K562 (cell line): ENCODE measurements at regions not wholly inside any gene's neighbourhood (a gene's known extent, or its start where the extent isn't known, plus 50 kb on each side); places are given as distances from the start of the nearest gene placed in this dataset.

Source experiments
- FUS ChIP-seq: fragments of 200-400 bp; formaldehyde crosslinking; optimal IDR thresholded peaks from 2 replicates; pipeline ENCODE3; 2017; ENCODE audit warnings: low read depth, low read length
- HNRNPH1 ChIP-seq: fragments of 200-400 bp; formaldehyde crosslinking; optimal IDR thresholded peaks from 2 replicates; pipeline ENCODE3; 2017; ENCODE audit warnings: low read depth, mild to moderate bottlenecking, low read length, moderate library complexity
- KLF1 ChIP-seq: fragments of 450-650 bp; IDR thresholded peaks from 2 replicates; pipeline ENCODE4 v1.6.1; 2016; ENCODE audit warnings: missing genetic modification characterization, missing compliant biosample characterization
- RBM22 ChIP-seq: fragments of 200-400 bp; formaldehyde crosslinking; IDR thresholded peaks from 2 replicates; pipeline ENCODE4 v1.6.1; 2018; ENCODE audit warnings: low read length, low read depth; ENCODE audit not compliant: poor library complexity, severe bottlenecking
- SRSF7 ChIP-seq: fragments of 200-400 bp; formaldehyde crosslinking; optimal IDR thresholded peaks from 2 replicates; pipeline ENCODE3; 2017; ENCODE audit warnings: mild to moderate bottlenecking, low read depth, low read length
- ZFP30 ChIP-seq: fragments of 250-450 bp; sonication (Bioruptor Pico); IDR thresholded peaks from 2 replicates; pipeline ENCODE4 v1.8.0; 2022; ENCODE audit warnings: moderate library complexity, mild to moderate bottlenecking, inconsistent platforms, borderline replicate concordance
- TF ChIP-seq, protein P1 (sequence below), 2 experiments: fragments of 450-650 bp; formaldehyde crosslinking in 1 of 2; IDR thresholded peaks; 2 replicates each; pipeline versions ENCODE4 v1.4.0 to v1.6.1; 2014 to 2020; ENCODE audit warnings: mild to moderate bottlenecking in 2 of 2, borderline replicate concordance in 1 of 2, low read depth in 1 of 2
- TF ChIP-seq, protein P2 (sequence below): fragments of 450-650 bp; IDR thresholded peaks from 2 replicates; pipeline ENCODE4 v1.6.1; 2016; ENCODE audit warnings: borderline replicate concordance
- TF ChIP-seq, protein P3 (sequence below): sonication (generic); formaldehyde crosslinking; IDR thresholded peaks from 2 replicates; pipeline ENCODE4 v1.8.1; 2023; ENCODE audit warnings: mild to moderate bottlenecking, missing genetic modification reagents
- TF ChIP-seq, protein P4 (sequence below), 2 experiments: fragments of 450-650 bp; IDR thresholded peaks; 2 replicates each; pipeline ENCODE4 v1.6.1; 2016
- TF ChIP-seq, protein P5 (sequence below): fragments of 450-650 bp; formaldehyde crosslinking; IDR thresholded peaks from 2 replicates; pipeline ENCODE4 v1.4.0; 2022; ENCODE audit warnings: missing genetic modification characterization

DNA sequence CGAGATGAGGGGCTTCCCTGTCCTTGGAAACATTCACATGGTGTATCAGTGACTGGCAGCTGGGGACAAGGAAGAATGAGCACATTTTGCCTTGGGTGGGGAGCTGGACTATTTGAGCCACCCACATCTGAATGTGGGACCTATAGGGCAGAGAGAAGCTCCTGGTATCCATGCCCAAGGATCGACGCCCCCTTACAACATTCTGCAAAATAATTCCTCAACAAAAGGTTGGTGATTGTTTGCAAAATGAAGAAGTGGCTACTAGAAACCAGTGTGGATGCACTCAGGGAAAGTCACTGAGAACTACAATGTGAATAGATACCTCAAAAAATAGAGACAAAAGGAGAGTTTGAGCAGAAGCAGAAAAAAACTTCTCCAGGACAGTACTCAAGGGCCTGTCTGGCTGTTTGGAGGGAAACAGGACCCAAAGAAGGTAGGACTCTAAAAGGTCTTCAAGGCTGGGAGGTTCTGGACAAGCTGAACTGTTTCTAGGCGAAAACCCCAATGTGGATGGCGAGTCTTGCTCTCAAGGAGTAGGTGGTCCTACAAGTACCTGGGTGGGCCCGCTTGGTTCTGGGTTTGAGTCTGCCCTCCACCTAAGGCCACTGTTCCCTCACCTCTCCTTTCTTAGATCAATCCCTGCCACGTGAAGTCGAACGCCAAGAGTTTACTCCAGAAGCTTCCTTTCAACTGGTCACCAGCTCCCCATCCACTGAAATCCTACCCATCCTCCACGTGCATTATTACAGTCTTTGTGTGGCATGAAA lies 125.0 kb upstream of the ZNF746 start (continued):
- TF ChIP-seq, protein P1, sequence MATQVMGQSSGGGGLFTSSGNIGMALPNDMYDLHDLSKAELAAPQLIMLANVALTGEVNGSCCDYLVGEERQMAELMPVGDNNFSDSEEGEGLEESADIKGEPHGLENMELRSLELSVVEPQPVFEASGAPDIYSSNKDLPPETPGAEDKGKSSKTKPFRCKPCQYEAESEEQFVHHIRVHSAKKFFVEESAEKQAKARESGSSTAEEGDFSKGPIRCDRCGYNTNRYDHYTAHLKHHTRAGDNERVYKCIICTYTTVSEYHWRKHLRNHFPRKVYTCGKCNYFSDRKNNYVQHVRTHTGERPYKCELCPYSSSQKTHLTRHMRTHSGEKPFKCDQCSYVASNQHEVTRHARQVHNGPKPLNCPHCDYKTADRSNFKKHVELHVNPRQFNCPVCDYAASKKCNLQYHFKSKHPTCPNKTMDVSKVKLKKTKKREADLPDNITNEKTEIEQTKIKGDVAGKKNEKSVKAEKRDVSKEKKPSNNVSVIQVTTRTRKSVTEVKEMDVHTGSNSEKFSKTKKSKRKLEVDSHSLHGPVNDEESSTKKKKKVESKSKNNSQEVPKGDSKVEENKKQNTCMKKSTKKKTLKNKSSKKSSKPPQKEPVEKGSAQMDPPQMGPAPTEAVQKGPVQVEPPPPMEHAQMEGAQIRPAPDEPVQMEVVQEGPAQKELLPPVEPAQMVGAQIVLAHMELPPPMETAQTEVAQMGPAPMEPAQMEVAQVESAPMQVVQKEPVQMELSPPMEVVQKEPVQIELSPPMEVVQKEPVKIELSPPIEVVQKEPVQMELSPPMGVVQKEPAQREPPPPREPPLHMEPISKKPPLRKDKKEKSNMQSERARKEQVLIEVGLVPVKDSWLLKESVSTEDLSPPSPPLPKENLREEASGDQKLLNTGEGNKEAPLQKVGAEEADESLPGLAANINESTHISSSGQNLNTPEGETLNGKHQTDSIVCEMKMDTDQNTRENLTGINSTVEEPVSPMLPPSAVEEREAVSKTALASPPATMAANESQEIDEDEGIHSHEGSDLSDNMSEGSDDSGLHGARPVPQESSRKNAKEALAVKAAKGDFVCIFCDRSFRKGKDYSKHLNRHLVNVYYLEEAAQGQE (IDR thresholded peaks at IDR 0.05; ENCODE audit: borderline replicate concordance): no peak
- TF ChIP-seq, protein P1 (CRISPR knock-in tag; IDR thresholded peaks at IDR 0.05; ENCODE audit: low read depth): no peak
- TF ChIP-seq, protein P2, sequence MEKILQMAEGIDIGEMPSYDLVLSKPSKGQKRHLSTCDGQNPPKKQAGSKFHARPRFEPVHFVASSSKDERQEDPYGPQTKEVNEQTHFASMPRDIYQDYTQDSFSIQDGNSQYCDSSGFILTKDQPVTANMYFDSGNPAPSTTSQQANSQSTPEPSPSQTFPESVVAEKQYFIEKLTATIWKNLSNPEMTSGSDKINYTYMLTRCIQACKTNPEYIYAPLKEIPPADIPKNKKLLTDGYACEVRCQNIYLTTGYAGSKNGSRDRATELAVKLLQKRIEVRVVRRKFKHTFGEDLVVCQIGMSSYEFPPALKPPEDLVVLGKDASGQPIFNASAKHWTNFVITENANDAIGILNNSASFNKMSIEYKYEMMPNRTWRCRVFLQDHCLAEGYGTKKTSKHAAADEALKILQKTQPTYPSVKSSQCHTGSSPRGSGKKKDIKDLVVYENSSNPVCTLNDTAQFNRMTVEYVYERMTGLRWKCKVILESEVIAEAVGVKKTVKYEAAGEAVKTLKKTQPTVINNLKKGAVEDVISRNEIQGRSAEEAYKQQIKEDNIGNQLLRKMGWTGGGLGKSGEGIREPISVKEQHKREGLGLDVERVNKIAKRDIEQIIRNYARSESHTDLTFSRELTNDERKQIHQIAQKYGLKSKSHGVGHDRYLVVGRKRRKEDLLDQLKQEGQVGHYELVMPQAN: no peak
- TF ChIP-seq SRSF7: no peak
- TF ChIP-seq, protein P3, sequence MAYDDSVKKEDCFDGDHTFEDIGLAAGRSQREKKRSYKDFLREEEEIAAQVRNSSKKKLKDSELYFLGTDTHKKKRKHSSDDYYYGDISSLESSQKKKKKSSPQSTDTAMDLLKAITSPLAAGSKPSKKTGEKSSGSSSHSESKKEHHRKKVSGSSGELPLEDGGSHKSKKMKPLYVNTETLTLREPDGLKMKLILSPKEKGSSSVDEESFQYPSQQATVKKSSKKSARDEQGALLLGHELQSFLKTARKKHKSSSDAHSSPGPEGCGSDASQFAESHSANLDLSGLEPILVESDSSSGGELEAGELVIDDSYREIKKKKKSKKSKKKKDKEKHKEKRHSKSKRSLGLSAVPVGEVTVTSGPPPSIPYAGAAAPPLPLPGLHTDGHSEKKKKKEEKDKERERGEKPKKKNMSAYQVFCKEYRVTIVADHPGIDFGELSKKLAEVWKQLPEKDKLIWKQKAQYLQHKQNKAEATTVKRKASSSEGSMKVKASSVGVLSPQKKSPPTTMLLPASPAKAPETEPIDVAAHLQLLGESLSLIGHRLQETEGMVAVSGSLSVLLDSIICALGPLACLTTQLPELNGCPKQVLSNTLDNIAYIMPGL: no peak
- TF ChIP-seq RBM22: no peak
- TF ChIP-seq, protein P4, sequence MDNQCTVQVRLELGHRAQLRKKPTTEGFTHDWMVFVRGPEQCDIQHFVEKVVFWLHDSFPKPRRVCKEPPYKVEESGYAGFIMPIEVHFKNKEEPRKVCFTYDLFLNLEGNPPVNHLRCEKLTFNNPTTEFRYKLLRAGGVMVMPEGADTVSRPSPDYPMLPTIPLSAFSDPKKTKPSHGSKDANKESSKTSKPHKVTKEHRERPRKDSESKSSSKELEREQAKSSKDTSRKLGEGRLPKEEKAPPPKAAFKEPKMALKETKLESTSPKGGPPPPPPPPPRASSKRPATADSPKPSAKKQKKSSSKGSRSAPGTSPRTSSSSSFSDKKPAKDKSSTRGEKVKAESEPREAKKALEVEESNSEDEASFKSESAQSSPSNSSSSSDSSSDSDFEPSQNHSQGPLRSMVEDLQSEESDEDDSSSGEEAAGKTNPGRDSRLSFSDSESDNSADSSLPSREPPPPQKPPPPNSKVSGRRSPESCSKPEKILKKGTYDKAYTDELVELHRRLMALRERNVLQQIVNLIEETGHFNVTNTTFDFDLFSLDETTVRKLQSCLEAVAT (IDR thresholded peaks at IDR 0.05): no peak
- no peak for TF ChIP-seq KLF1 (tag)
- TF ChIP-seq ZFP30 (CRISPR knock-in tag): no peak
- TF ChIP-seq, protein P5, sequence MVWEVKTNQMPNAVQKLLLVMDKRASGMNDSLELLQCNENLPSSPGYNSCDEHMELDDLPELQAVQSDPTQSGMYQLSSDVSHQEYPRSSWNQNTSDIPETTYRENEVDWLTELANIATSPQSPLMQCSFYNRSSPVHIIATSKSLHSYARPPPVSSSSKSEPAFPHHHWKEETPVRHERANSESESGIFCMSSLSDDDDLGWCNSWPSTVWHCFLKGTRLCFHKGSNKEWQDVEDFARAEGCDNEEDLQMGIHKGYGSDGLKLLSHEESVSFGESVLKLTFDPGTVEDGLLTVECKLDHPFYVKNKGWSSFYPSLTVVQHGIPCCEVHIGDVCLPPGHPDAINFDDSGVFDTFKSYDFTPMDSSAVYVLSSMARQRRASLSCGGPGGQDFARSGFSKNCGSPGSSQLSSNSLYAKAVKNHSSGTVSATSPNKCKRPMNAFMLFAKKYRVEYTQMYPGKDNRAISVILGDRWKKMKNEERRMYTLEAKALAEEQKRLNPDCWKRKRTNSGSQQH: no peak
- TF ChIP-seq HNRNPH1: no peak
- no peak for TF ChIP-seq FUS
